ENCODE measurements at regions not wholly inside any gene's neighbourhood (a gene's known extent, or its start where the extent isn't known, plus 50 kb on each side); places are given as distances from the start of the nearest gene placed in this dataset.

DNA sequence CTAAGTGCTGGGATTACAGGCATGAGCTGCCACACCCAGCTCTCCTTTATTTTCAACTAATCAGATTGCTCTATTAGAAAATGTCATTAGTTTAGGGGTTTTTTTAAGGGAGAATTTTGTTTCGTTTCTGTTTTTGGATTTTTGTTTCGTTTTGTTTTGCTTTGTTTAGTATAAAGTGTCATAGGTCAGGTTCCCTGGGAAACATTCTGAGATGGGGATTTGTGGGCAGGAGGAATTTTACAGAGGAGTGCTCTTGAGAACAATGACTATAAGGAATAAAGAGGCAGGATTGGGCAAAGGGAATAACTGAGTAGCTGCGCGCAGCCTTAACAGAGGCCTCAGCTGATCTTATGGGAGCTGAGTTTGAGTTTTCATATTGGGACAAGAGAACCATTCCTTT, 86.8 kb upstream of the NR2F2 start:
- POLR2A ChIA-PET (ENCODE audit: partially characterized antibody) = no interaction called here
- no peak overlapping the region for H3K4me2 ChIP-seq (ENCODE audit: insufficient read depth in 1 of 2, low read depth in 2 of 2, low read length in 2 of 2)
- H3K4me1 ChIP-seq (replicated peaks in 1 of 4; ENCODE audit: control insufficient read depth in 3 of 4, insufficient read depth in 4 of 4, low read length in 3 of 4) = peaks cover 0 to 3% (median 0%) of the 10 kb centered on the region in 4 experiments; a peak in 1 of 7 replicates
- no peak overlapping the region for H3K9ac ChIP-seq (replicated peaks in 1 of 4; ENCODE audit: extremely low read depth in 1 of 4, low read depth in 3 of 4, low read length in 3 of 4)
- no peaks in the 10 kb centered on the region for H3K23me2 ChIP-seq (ENCODE audit: low read depth, low read length)
- no peaks in the 10 kb centered on the region for H3K79me2 ChIP-seq (ENCODE audit: control insufficient read depth in 1 of 2, insufficient read depth in 2 of 2, low read length in 2 of 2)
- no peak overlapping the region for H3K23ac ChIP-seq (ENCODE audit: insufficient read length)
- no peak overlapping the region for H3K27ac ChIP-seq (ENCODE audit: low read depth, low read length)
- no peak overlapping the region for H3K4me3 ChIP-seq (ENCODE audit: extremely low read depth in 1 of 4, insufficient read depth in 2 of 4, low read depth in 3 of 4, low read length in 4 of 4)
- no peak overlapping the region for H4K91ac ChIP-seq (replicated peaks; ENCODE audit: insufficient read length, low read length)
- H2BK5ac ChIP-seq (ENCODE audit: low read depth, low read length) = no peak overlapping the region
- H2BK12ac ChIP-seq (ENCODE audit: low read depth, low read length) = no peak overlapping the region
- H3K27me3 ChIP-seq (replicated peaks in 1 of 4; ENCODE audit: control insufficient read depth in 3 of 4, extremely low read depth in 1 of 4, insufficient read depth in 3 of 4, low read length in 3 of 4) = no peaks in the 10 kb centered on the region
- H3K56ac ChIP-seq (replicated peaks; ENCODE audit: insufficient read length, low read depth, low read length) = no peak overlapping the region
- DNase-seq (ENCODE audit: low read depth in 1 of 2, low spot score in 2 of 2) = no peak
- no peak overlapping the region for H2BK15ac ChIP-seq (ENCODE audit: low read length)
- H4K20me1 ChIP-seq (replicated peaks in 1 of 2; ENCODE audit: control insufficient read depth in 1 of 2, insufficient read depth in 2 of 2, low read length in 2 of 2) = no peaks in the 10 kb centered on the region
- no peak overlapping the region for H4K8ac ChIP-seq (ENCODE audit: extremely low read depth, insufficient read depth, low read length)
- H2AFZ ChIP-seq (ENCODE audit: low read length) = no peak overlapping the region
- H2AK5ac ChIP-seq (ENCODE audit: low read depth, low read length) = no peak overlapping the region
- H3K36me3 ChIP-seq (ENCODE audit: control insufficient read depth in 2 of 4, insufficient read depth in 4 of 4, low read length in 3 of 4) = no peaks in the 10 kb centered on the region
- CTCF ChIA-PET (ENCODE audit: partially characterized antibody) = no interaction called here
- H3K9me3 ChIP-seq (ENCODE audit: insufficient read depth in 2 of 2, low read depth in 1 of 2, low read length in 1 of 2) = 0 out of 4 replicates have a peak, but pooled peaks cover 0 to 3% of the 10 kb centered on the region in 2 experiments
- no peak for FAIRE-seq
- no peak overlapping the region for H3K14ac ChIP-seq (ENCODE audit: insufficient read length)
- no peak overlapping the region for H3K4ac ChIP-seq (replicated peaks; ENCODE audit: insufficient read length, low read depth, low read length)
- no peak overlapping the region for H2BK120ac ChIP-seq (replicated peaks; ENCODE audit: low read depth, low read length)
- H3K79me1 ChIP-seq (ENCODE audit: low read depth, low read length) = no peaks in the 10 kb centered on the region
- no peak overlapping the region for H3K18ac ChIP-seq (ENCODE audit: extremely low read depth, low read length)
- WGBS, 2 experiments (ENCODE audit: extremely low coverage in 1 of 2, insufficient coverage in 1 of 2, insufficient read length in 1 of 2, insufficient replicate concordance in 2 of 2, low coverage in 1 of 2, low lambda C conversion rate in 2 of 2, missing lambda C conversion rate in 1 of 2) = 94 to 100% methylated on average over 2 to 4 of the region's 4 CpGs
- no peak overlapping the region for H4K5ac ChIP-seq (ENCODE audit: insufficient read length, low read depth, low read length)
- H2BK20ac ChIP-seq (ENCODE audit: low read length) = no peak overlapping the region
- TF ChIP-seq, protein P1, sequence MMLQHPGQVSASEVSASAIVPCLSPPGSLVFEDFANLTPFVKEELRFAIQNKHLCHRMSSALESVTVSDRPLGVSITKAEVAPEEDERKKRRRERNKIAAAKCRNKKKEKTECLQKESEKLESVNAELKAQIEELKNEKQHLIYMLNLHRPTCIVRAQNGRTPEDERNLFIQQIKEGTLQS (IDR thresholded peaks at IDR 0.05; ENCODE audit: insufficient read depth, low read depth, low read length) = no peak
- TF ChIP-seq SRF (IDR thresholded peaks at IDR 0.05; ENCODE audit: low read depth, low read length) (no peak), JUND (IDR thresholded peaks at IDR 0.05; ENCODE audit: low read length) (no peak), POLR2A (IDR thresholded peaks at IDR 0.05; ENCODE audit: control extremely low read depth in 1 of 2, low read depth in 2 of 2, low read length in 2 of 2) (no peak)

Measured in H1 (cell line).